HG03571 (cell line): ENCODE measurements at regions not wholly inside any gene's neighbourhood (a gene's known extent, or its start where the extent isn't known, plus 50 kb on each side); places are given as distances from the start of the nearest gene placed in this dataset.

Experiments used
- ATAC-seq: cut with Tn5 transposase; IDR thresholded peaks from one replicate; pipeline ENCODE4 v1.9.1; 2021; ENCODE audit not compliant: unreplicated experiment

DNA sequence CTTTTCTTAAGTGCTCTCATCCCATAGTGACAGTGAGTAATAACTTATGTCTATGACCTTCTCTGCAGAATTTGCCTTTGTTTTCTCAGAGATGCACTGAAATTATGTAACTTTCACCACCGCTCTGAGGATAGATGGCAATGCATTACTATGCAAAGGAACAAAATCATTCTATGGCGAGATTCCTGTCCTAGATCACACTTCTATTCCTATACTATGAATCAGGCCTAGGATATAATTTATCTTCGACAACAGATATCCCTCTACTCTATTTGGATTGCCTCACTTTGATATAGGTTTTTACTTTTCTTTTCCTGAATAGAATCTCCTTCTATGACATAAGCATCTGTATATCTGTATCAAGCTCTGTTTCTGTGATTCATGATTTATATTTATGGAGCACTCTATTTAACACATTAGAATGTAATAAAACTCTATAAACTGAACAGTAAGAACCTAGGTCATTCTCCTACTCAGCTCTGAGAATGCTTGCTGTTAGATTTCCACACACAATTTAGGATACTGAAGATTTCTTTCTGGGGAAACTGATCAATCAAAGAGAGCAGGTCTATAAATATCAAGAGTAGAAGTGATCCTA is 1082.3 kb upstream of the ADGRL3 start:
- no peak for ATAC-seq

DNA sequence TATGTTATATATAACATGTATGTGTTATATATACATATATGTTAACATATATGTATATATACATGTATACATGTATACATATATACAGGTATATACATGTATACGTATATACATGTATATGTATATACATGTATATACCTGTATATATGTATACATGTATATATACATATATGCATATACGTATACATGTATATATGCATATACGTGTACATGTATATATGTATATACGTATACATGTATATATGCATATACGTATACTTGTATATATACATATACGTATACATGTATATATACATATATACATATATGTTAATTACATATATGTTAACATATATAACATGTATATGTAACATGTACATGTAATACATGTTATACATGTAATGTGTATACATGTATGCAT is 1077.3 kb upstream of the ADGRL3 start:
- ATAC-seq: no peak

GRCh38 chr4:60128888-60129287 is 1071.2 kb upstream of the ADGRL3 start:
- ATAC-seq: no peak

GRCh38 chr4:60129740-60130139 is 1070.4 kb upstream of the ADGRL3 start:
- ATAC-seq: no peak

GRCh38 chr4:60133375-60133774 is 1066.8 kb upstream of the ADGRL3 start:
- no peak for ATAC-seq

- no peak for ATAC-seq
These were observed 1066.0 kb upstream of the ADGRL3 start for GRCh38 chr4:60134099-60134498.

DNA sequence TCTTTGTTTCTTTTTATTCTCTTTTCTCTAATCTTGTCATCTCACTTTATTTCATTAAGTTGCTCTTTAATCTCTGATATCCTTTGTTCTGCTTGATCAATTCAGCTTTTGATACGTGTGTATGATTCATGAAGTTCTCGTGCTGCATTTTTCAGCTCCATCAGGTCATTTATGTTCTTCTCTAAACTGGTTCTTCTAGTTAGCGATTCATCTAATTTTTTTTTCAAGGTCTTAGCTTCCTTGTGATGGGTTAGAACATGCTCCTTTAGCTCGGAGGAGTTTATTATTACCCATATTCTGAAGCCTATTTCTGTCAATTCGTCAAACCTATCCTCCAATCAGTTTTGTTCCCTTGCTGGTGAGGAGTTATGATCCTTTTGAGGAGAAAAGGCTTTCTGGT is 1045.0 kb upstream of the ADGRL3 start:
- no peak for ATAC-seq

DNA sequence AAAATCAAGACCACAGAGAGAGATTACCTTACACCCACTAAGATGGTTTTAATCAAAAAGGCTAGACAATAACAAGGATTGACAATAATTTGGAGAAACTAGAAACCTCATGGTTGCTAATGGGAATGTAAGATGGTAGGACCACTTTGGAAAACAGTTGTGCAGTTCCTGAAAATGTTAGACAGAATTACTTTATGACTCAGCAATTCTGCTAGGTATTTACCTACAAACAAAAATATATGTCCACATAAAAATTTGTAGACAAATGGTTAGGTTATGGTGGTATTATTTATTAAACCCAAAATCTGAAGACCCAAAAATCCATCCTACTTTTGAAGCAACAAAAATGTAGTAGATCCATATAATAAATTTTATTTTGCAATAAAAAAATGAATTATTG is 1027.0 kb upstream of the ADGRL3 start:
- ATAC-seq: no peak

DNA sequence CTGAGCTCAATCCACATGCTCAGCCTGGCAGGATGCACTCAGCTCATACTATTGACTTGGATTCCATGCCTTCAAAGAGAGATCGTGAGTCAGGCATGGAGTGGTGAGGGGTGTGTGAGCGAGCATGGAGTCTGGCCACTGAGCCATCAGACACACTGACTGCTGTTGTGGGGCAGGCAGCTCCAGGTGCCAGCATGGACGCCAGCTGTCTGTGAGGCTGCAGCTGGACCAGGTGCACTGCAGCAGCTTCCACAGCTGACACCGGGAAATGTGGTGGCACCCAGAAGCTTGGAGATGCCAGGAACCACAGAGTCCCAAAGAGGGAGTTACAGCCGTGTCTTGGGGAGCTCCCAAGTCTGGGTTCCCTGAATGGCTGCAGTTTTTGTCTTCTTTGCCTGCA is 1026.4 kb upstream of the ADGRL3 start:
- no peak for ATAC-seq

GRCh38 chr4:60175241-60175640 is 1024.9 kb upstream of the ADGRL3 start:
- no peak for ATAC-seq

- ATAC-seq: no peak
These were observed 1012.7 kb upstream of the ADGRL3 start for GRCh38 chr4:60187428-60187827.

GRCh38 chr4:60189286-60189685 is 1010.8 kb upstream of the ADGRL3 start:
- ATAC-seq: no peak

DNA sequence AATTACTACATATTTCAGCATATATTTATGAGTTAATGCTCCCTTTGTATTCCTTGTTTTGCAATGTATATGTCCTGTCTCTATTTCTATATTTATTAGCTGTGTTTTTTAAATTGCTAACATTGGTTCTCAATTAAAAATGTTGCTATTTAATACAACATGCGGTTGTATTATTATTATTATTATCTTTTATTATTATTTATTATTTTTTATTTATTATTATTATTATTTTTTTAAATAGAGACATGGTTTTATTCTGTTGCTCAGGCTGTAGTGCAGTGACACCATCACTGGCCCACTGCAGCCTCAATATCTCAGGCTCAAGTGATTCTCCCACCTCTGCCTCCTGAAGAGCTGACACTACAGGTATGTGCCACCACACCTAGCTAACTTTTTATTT is 1005.9 kb upstream of the ADGRL3 start:
- no peak for ATAC-seq

DNA sequence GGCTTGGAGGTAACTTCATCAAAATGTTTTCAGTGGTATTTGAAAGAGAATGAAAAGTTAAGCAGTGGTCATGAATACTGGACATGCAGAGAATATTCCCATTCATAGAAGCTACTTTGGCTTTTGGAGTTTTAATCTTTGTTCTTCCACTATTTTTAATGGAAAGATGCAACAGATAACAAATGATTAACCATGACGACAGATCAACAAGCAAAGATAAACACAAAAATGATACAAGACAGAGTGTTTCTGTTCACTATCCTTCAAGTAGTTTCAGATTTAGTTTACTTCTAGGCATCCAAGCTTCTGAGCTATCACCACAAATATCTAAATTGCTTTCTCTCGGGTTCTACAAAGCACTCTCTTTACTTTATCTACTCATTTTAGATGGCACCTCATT is 1004.9 kb upstream of the ADGRL3 start:
- ATAC-seq: no peak

- peak; percentile 76 for ATAC-seq
These were observed 999.0 kb upstream of the ADGRL3 start for GRCh38 chr4:60201052-60201673.

DNA sequence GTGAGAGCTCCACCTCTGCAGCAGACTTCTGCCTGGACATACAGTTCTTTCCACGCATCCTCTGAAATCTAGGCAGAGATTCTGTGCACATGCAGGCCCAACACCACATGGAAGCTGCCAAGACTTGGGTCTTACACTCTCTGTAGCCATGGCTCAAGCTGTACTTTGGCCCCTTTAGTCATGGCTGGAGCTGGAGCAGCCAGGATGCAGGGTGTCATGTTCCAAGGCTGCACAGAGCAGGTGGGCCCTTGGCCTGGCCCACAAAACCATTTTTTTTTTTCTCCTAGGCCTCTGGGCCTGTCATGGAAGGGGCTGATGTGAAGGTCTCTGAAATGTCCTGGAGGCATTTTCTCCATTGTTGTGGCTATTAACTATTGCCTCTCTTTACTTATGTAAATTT is 990.5 kb upstream of the ADGRL3 start:
- ATAC-seq: no peak

DNA sequence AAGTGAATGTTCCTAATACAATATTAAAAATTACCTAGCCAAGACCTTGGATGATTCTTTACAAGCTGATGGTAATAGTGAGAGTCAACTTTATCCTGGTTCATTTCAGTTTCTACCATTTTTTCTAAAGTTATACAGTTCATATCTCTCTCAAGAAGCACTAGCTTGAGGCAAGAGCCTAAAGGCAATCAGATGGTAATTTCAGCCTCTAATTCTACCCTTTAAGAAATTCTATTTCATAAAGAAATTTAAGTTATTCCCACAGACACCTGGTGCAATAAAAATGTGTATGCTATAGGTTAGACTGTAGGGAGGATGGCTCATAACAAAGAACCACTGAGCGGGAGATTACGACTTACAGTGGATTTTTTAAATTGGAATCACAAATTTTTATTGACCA is 984.2 kb upstream of the ADGRL3 start:
- ATAC-seq: no peak

DNA sequence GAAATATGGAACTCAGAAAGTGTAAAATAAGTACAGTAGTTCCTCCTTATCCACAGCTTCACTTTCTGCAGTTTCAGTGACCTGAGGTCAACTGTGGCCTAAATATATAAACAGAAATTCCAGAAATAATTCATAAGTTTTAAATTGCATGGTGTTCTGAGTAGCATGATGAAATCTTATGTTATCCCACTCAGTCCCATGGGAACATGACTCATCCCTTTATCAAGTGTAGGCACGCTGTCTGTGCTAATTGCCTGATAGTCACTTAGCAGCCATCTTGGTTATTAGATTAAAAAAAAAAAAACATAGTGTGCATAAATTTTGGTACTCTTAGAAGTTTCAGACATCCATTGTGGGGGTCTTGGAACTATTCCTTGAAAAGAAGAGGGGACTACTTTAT is 983.4 kb upstream of the ADGRL3 start:
- ATAC-seq: no peak

- ATAC-seq: no peak
These were observed 978.3 kb upstream of the ADGRL3 start for GRCh38 chr4:60221866-60222265.

DNA sequence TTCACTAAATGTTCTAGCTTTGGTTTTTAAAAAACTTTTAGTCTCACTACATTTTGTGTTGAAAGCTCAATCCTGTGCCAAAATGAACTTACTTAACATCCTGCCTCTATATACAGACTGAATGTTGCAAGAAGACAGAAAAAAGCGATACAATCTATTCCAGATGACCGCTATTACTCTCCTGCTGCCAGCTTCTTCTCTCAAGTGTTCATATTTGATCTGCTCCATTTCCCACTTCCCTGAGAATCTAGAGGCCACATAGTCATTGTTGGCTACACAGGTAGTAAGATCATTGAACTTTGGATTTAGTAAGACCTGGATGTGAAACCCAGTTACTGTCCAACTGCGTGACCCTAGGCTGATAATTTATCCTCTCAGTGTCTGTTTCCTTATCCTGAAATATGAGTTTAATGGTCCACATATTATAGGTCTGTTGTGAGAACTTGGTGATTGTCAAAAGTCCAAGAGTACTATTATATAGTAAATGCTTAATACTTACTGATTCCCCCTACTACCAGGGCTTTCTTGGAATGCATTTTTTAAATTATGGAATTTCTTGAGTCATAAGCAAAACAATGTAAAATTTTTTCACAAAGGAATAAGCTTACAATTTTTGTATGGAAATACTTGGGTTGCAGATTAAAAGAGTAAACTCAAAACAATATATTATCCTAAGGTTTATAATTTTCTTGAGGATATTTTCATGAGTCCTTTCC is 976.8 kb upstream of the ADGRL3 start:
- no peak for ATAC-seq

GRCh38 chr4:60241866-60242265 is 958.3 kb upstream of the ADGRL3 start:
- ATAC-seq: no peak

GRCh38 chr4:60249784-60250183 is 950.3 kb upstream of the ADGRL3 start:
- no peak for ATAC-seq

- no peak for ATAC-seq
These were observed 949.5 kb upstream of the ADGRL3 start for GRCh38 chr4:60250657-60251056.
